Cardiac fibroblast (primary cell): ENCODE measurements at regions not wholly inside any gene's neighbourhood (a gene's known extent, or its start where the extent isn't known, plus 50 kb on each side); places are given as distances from the start of the nearest gene placed in this dataset.

Source experiments
- DNase-seq, 2 donors: peaks; one replicate each; pipeline versions ENCODE4 v3.0.0 to v3.0.0-alpha.2; 2010; ENCODE audit warnings: low read depth in 2 of 2
- H3K4me3 ChIP-seq, 2 donors: replicated peaks in 1 of 2; 1 replicate in 1 of 2; 2 replicates in 1 of 2; pipeline ENCODE4 v1.5.1; 2011; ENCODE audit warnings: low read depth in 2 of 2, low read length in 2 of 2, mild to moderate bottlenecking in 2 of 2, moderate library complexity in 1 of 2
- TF ChIP-seq, protein P1 (sequence below): IDR thresholded peaks from one replicate; pipeline ENCODE4 v1.5.1; 2011; ENCODE audit warnings: low read depth, mild to moderate bottlenecking, low read length, inconsistent platforms

DNA sequence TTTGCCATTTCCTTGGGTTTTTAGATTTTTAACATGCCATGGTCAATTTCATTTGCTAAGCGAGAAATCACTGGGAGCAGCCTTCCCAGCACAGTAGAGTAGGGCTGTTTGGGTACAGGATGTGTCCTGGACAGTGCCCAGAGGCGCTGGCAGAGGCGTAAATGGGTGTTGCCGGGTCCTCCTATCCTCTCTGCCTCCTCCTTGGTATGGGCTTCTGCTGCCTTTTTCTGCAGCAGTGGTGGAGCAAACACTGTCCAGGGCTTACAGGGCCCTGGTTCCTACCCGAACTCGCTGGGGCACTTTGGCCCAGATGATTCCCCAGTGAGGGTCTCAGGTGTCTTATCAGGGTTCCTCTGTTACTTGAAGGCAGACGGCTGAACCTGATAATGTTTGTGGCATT is 298.3 kb downstream of the RPS24 start:
- TF ChIP-seq, protein P1, sequence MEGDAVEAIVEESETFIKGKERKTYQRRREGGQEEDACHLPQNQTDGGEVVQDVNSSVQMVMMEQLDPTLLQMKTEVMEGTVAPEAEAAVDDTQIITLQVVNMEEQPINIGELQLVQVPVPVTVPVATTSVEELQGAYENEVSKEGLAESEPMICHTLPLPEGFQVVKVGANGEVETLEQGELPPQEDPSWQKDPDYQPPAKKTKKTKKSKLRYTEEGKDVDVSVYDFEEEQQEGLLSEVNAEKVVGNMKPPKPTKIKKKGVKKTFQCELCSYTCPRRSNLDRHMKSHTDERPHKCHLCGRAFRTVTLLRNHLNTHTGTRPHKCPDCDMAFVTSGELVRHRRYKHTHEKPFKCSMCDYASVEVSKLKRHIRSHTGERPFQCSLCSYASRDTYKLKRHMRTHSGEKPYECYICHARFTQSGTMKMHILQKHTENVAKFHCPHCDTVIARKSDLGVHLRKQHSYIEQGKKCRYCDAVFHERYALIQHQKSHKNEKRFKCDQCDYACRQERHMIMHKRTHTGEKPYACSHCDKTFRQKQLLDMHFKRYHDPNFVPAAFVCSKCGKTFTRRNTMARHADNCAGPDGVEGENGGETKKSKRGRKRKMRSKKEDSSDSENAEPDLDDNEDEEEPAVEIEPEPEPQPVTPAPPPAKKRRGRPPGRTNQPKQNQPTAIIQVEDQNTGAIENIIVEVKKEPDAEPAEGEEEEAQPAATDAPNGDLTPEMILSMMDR, result no peak
- H3K4me3 ChIP-seq, result no peak overlapping the region
- DNase-seq, result no peak

DNA sequence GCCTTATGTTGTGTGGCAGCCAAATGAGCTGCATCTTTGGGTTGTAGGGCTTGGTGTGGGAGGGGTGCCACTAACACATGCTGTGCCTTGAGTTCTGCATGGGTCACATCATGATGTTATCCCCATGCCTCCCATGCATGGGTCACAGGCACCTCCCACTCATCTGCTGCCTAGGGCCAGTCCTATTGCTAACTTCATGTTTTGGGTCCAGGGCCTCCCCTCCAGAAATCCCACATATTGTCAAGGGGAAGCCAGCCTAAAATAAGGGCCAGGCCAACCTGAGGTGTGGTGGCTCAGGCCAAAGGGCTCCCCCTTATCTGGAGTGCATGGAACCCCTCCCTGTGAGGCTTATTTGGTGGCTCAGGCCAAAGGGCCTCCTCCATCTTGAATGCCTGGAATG is 299.0 kb downstream of the RPS24 start:
- TF ChIP-seq, protein P1, result no peak
- no peak for DNase-seq
- H3K4me3 ChIP-seq, result no peak overlapping the region

DNA sequence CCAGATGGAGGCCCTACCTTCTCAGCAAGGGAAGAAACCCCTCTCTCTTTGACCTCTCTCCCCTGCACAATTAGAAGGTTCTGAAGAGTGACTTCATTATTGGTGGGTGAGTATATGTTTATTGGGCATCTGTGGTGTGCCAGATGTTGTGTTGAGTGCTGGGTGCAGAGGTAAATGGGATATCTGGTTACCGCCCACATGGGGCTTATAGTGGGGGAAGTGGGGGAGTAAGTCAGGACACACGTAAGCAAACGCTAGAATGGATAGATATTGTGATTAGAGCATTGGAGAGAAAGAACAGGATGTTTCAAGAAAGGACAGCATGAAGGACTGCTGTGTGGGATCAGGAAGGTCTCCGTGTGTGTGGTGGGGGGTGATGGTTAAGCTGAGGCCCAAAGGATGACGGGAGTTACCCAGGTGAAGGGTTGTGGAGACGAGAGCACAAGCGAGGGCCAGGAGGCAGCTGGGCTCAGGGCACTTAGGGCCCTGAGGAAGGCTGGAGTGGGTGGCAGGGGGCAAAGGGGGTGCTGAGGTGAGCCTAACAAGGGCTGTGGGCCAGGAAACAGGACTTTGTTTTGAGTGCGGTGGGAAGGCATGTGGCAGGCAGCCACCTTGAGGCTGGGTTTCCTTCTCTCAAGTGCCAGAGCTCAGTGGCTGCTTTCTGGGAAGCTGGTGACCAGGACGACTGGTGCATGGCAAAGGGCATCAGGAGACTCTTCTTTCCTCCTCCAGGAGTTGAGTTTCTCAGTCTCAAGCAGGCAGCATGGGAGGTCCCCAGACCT is 299.9 kb downstream of the RPS24 start:
- no peak for DNase-seq
- TF ChIP-seq, protein P1, result no peak
- H3K4me3 ChIP-seq, result no peak overlapping the region

DNA sequence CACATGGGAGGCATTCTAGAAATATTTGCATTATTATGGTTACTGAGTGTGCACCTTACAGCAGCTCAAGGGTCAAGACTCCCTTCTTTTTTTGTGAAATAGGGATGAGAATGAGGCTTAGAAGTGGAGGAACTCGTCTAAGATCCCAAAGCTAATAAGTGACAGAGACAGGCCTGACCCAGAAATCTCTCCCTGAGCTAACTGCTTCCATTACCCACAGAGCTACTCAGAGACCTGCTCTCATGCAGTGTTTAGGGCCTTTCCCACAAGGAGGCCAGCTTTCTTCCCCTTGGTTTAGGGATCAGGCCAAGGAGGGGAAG is 301.7 kb downstream of the RPS24 start:
- TF ChIP-seq, protein P1, result no peak
- no peak for DNase-seq
- H3K4me3 ChIP-seq, result no peak overlapping the region

DNA sequence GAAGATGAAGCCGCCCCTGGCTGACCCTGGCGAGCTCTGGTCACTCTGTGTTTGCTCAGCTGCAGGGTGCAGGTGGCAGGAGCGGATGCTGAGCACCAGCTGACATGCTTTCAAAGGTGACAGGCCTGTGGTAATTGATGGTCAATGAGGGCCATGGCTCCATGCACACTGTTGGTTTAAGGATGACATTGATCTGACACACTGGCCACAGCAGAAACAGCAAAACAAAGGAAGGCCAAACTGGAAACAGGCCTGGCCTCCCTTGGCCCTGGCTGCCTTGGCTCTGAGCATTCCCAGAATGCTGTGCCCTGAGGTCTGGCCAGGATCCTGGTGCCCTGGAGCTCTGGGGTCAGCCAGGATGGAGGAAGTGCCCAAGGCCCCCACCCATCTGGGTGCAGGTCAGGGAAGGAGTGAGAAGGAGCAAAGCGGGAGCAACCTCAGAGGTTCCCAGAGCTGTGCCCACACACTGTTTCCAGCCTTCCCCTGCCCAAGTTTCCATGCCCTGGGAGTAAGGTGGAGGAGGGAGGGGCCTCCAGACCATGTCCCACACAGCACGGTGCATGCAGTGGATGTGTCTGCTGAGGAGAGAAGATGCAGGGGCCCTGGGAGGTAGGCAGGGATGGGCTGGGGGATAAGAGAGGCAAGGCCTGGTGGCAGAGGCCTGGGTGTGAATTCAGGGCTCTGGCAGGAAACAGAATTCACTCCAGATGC is 302.2 kb downstream of the RPS24 start:
- H3K4me3 ChIP-seq, result no peak overlapping the region
- TF ChIP-seq, protein P1, result no peak
- peak; percentile 27 to 75 for DNase-seq

DNA sequence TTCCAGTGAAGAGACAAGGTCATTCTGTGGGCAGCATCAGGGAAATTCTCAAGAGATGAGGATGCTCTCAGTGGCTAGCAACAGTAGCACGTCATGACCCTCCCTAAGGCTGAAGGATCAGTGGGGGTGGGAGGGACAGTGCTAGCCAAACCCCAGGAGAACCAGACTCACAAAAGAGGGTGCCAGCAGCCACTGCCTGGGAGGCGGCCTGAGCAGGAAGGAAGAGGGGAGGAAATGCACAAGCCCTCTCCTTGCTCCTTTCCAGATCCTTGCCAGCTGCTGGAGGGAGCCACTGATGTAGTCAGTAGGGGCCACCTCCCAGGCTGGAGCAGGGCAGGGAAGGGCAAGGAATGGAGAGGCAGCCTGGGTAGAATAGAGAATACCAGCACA is 302.7 kb downstream of the RPS24 start:
- peak; percentile 71 to 87 for DNase-seq
- no peak overlapping the region for H3K4me3 ChIP-seq
- TF ChIP-seq, protein P1, result no peak

DNA sequence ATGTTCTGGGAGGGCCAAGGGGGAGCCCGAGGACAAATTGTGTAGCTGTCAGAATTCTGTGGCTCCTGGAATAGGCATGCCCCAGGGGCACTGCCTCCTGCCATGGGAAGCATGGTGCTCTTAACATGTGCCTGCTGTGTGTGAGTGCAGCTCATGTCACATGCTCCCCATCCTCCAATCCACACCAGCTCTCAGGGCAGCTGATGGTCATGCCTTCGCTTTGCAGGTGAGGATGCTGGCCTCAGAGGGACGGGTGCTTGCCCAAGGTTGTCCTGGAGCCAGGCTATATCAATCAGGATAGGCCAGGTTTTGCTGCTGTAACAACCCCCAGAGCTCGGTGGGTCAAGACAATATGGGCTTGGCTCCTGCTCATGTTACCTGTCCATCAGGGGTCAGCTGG is 303.4 kb downstream of the RPS24 start:
- TF ChIP-seq, protein P1, result no peak
- no peak for DNase-seq

More for the DNA sequence above, 303.4 kb downstream of the RPS24 start:
- H3K4me3 ChIP-seq, result no peak overlapping the region
